ENCODE measurements at regions not wholly inside any gene's neighbourhood (a gene's known extent, or its start where the extent isn't known, plus 50 kb on each side); places are given as distances from the start of the nearest gene placed in this dataset.

DNA sequence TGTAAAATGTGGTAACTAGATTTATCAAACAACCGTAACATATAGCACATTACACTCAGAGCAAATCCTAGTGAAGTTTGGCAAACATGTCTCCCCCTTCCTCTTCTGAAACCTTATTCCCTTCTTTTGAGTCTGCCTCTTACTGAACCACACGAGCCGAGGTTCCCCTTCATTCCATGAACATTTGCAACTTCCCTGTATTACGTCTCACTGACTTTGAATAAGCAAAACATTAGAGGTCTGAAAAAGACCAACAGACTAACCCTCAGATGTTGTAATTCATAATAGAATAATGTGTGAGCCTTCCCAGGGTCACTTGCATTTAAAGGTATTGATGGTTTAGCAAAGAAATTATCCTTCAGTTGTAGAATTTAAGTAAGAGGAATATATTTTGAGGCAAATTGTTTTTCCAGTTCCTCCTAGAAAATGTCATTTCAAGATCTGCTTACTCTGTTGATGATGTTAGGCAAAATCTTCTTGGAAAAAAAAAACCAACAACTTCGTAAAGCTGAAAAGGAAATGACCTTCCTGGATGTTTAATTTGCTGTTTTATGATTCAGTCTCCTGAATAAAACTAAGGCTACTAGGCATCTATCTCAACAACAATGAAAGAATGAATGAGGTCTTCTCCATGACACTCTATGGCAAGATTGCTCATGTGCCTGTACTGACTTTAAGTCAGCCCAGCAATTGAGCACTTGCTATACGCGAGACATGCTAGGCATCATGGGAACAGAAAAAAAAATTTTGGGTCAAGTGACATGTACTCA, 296.9 kb upstream of the NECTIN3 start:
- DNase-seq: no peak

GRCh38 chr3:110779581-110779980, 292.0 kb upstream of the NECTIN3 start:
- no peak overlapping the region for H3K27ac Mint-ChIP-seq
- H3K36me3 Mint-ChIP-seq (ENCODE audit: low read depth): no peaks in the 10 kb centered on the region
- no peak for DNase-seq
- intact Hi-C loops (cut with micrococcal nuclease): no loop called here
- no peaks in the 10 kb centered on the region for H3K27me3 Mint-ChIP-seq
- no peak overlapping the region for H3K4me3 Mint-ChIP-seq
- no peaks in the 10 kb centered on the region for H3K4me1 Mint-ChIP-seq
- no peaks in the 10 kb centered on the region for H3K9me3 Mint-ChIP-seq

More for the DNA sequence above, 296.9 kb upstream of the NECTIN3 start:
- Mint-ChIP-seq H3K27me3 (peaks cover 2% of the 10 kb centered on the region), H3K27ac (no peak overlapping the region), H3K36me3 (ENCODE audit: low read depth) (no peaks in the 10 kb centered on the region), H3K4me1 (no peaks in the 10 kb centered on the region), H3K4me3 (no peak overlapping the region), H3K9me3 (no peaks in the 10 kb centered on the region)
- intact Hi-C loops (cut with micrococcal nuclease): no loop called here

- H3K4me1 Mint-ChIP-seq: no peaks in the 10 kb centered on the region
- DNase-seq: no peak
- intact Hi-C loops (cut with micrococcal nuclease): no loop called here
- no peaks in the 10 kb centered on the region for H3K36me3 Mint-ChIP-seq (ENCODE audit: low read depth)
- H3K27me3 Mint-ChIP-seq: peaks cover 5% of the 10 kb centered on the region
- no peaks in the 10 kb centered on the region for H3K9me3 Mint-ChIP-seq
- H3K4me3 Mint-ChIP-seq: no peak overlapping the region
- H3K27ac Mint-ChIP-seq: no peak overlapping the region
These were observed 288.1 kb upstream of the NECTIN3 start for GRCh38 chr3:110783541-110783940.

- DNase-seq: no peak
- intact Hi-C loops (cut with micrococcal nuclease): no loop called here
- Mint-ChIP-seq H3K27me3 (peaks cover 8% of the 10 kb centered on the region), H3K9me3 (no peaks in the 10 kb centered on the region), H3K4me1 (no peaks in the 10 kb centered on the region), H3K27ac (no peak overlapping the region), H3K36me3 (ENCODE audit: low read depth) (no peaks in the 10 kb centered on the region), H3K4me3 (no peak overlapping the region)
These were observed 282.8 kb upstream of the NECTIN3 start for GRCh38 chr3:110788794-110789193.

DNA sequence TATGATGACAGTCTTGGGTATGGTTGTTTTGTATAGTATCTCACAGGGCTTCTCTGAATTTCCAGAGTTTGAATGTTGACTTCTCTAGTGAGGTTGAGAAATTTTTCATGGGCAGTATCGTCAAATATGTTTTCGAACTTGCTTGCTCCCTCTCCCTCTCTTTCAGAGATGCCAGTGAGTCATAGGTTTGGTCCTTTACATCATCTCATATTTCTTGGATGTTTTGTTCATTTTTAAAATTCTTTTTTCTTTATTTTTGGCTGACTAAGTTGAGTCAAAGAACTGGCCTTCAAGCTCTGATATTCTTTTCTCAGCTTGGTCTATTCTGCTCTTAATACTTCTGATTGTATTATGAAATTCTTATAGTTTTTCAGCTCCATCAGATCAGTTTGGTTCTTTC, 282.3 kb upstream of the NECTIN3 start:
- no peaks in the 10 kb centered on the region for H3K36me3 Mint-ChIP-seq (ENCODE audit: low read depth)
- peaks cover 8% of the 10 kb centered on the region for H3K27me3 Mint-ChIP-seq
- H3K4me3 Mint-ChIP-seq: no peak overlapping the region
- H3K27ac Mint-ChIP-seq: no peak overlapping the region
- H3K9me3 Mint-ChIP-seq: no peaks in the 10 kb centered on the region
- intact Hi-C loops (cut with micrococcal nuclease): no loop called here
- no peaks in the 10 kb centered on the region for H3K4me1 Mint-ChIP-seq
- DNase-seq: no peak

DNA sequence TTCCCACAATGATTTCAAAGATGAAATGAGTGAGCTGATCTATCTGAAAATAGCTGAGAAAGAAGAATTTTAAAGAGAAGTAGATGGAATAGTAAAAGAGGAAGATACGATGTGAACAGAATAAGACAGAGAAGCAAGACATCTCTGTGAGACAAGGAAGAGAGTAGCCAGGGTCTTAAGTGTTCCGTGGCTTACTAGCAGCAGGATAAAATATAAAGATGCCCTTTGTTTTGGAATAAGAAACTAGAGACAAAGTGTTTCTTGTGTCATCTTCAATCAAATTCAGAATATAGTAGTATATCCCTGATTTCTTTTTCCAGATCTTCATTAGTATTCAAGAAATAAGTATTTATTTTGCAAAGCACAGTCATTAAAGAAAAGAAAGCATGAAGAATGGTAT, 281.0 kb upstream of the NECTIN3 start:
- DNase-seq: no peak
- Mint-ChIP-seq H3K27me3 (peaks cover 8% of the 10 kb centered on the region), H3K4me3 (no peak overlapping the region), H3K4me1 (no peaks in the 10 kb centered on the region), H3K36me3 (ENCODE audit: low read depth) (no peaks in the 10 kb centered on the region), H3K9me3 (no peaks in the 10 kb centered on the region), H3K27ac (no peak overlapping the region)
- intact Hi-C loops (cut with micrococcal nuclease): no loop called here

DNA sequence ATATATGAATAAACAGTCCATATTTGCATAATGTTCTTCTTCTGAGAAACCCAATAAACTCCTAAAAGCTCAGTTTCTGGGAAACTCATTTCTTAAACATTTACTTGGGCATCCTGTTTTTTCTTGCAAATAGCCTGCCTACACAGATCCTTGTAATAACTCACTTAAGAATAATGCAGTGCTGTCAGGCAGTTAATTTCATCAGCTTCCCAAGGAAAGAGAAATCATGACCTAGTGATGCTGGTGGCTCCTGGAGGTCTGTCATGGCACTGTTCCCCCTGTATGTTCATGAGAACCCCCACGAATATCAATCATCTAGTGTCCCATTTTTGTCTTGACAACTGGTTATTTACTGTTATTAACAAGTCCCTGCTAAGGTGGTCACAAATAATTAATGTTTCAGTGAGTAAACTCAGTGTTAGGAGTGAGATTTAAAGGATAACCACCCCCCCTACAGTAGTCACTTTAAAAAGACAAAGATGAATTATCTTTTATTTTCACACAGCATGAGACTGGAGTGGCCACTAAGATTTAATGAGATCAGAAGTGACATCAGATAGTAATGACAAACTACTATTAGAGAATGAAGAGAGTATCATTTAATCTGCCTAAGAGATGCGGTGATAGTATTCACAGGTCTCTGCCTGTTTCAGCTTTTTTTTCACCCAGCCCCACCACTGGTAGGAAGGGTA, 279.5 kb upstream of the NECTIN3 start:
- peaks cover 8% of the 10 kb centered on the region for H3K27me3 Mint-ChIP-seq
- H3K9me3 Mint-ChIP-seq: no peaks in the 10 kb centered on the region
- no peaks in the 10 kb centered on the region for H3K4me1 Mint-ChIP-seq
- H3K27ac Mint-ChIP-seq: no peak overlapping the region
- DNase-seq: no peak
- intact Hi-C loops (cut with micrococcal nuclease): no loop called here
- H3K4me3 Mint-ChIP-seq: no peak overlapping the region
- no peaks in the 10 kb centered on the region for H3K36me3 Mint-ChIP-seq (ENCODE audit: low read depth)

DNA sequence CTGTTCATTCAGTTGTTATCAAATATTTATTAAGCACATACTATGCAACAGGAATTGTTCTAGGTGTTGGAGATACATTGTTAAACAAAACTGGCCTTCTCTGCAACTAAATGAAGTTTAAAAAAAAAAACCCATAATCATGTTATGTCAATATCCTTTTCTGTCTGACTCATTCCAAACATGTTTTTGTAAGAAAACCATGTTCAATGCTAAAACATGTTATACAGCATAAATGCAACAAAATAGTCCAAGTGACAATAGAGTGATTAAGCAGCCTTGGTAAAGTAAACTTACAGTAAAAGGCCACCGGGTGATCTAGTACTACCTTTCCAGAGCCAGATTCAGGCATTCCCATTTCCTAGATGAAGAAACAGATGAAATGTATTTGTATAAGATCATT, 278.0 kb upstream of the NECTIN3 start:
- intact Hi-C loops (cut with micrococcal nuclease): no loop called here
- H3K4me1 Mint-ChIP-seq: no peaks in the 10 kb centered on the region
- no peak for DNase-seq
- H3K27me3 Mint-ChIP-seq: peaks cover 2% of the 10 kb centered on the region
- H3K36me3 Mint-ChIP-seq (ENCODE audit: low read depth): no peaks in the 10 kb centered on the region
- H3K27ac Mint-ChIP-seq: no peak overlapping the region
- H3K4me3 Mint-ChIP-seq: no peak overlapping the region
- H3K9me3 Mint-ChIP-seq: no peaks in the 10 kb centered on the region

- no peaks in the 10 kb centered on the region for H3K4me1 Mint-ChIP-seq
- no peak overlapping the region for H3K27ac Mint-ChIP-seq
- H3K4me3 Mint-ChIP-seq: no peak overlapping the region
- no peaks in the 10 kb centered on the region for H3K27me3 Mint-ChIP-seq
- intact Hi-C loops (cut with micrococcal nuclease): no loop called here
- no peaks in the 10 kb centered on the region for H3K9me3 Mint-ChIP-seq
- DNase-seq: no peak
- no peaks in the 10 kb centered on the region for H3K36me3 Mint-ChIP-seq (ENCODE audit: low read depth)
These were observed 276.5 kb upstream of the NECTIN3 start for GRCh38 chr3:110795163-110795562.

DNA sequence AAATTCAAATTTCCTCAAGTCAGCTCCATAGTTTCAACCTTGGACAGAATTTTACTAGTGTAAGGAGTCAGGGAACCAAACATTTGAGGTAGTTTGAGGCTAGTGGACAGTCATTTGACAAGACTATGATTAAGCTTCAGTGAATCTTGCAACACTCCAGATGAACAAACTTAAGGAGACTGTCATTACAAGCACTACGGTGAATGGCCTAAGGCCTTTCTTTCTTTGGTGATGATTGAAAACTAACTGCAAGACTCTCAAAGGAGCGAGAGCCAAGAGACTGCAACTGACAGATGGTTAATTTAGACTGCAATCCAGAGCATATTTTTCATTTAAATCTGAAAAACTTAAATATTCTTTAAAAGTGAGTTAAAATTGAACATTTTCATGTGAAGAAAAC, 272.3 kb upstream of the NECTIN3 start:
- DNase-seq: no peak
- intact Hi-C loops (cut with micrococcal nuclease): no loop called here
- no peak overlapping the region for H3K27ac Mint-ChIP-seq
- H3K36me3 Mint-ChIP-seq (ENCODE audit: low read depth): no peaks in the 10 kb centered on the region
- H3K4me1 Mint-ChIP-seq: no peaks in the 10 kb centered on the region
- no peak overlapping the region for H3K4me3 Mint-ChIP-seq
- no peaks in the 10 kb centered on the region for H3K27me3 Mint-ChIP-seq
- H3K9me3 Mint-ChIP-seq: no peaks in the 10 kb centered on the region

DNA sequence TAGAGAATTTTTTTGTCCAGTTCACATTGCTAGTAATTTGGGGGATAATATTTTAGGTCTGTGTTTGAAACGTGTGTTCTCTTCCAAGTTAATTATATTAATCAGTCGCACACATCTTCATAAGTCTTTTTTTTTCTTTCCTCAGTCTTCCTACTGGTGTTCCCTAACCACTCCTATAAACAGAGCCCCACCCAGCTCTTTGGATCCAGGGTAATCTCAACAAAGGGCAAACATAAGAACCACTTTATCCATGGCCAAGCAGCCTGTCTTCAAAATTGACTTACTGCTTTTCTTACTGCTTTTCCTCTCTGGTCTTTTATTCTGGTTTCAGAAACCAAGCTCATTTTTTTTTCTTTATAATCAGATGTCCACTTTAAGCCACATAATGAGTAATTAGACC, 266.8 kb upstream of the NECTIN3 start:
- Mint-ChIP-seq H3K36me3 (ENCODE audit: low read depth) (no peaks in the 10 kb centered on the region), H3K4me3 (no peak overlapping the region), H3K27me3 (peaks cover 5% of the 10 kb centered on the region), H3K9me3 (no peaks in the 10 kb centered on the region), H3K4me1 (no peaks in the 10 kb centered on the region), H3K27ac (no peak overlapping the region)
- DNase-seq: no peak
- intact Hi-C loops (cut with micrococcal nuclease): no loop called here

DNA sequence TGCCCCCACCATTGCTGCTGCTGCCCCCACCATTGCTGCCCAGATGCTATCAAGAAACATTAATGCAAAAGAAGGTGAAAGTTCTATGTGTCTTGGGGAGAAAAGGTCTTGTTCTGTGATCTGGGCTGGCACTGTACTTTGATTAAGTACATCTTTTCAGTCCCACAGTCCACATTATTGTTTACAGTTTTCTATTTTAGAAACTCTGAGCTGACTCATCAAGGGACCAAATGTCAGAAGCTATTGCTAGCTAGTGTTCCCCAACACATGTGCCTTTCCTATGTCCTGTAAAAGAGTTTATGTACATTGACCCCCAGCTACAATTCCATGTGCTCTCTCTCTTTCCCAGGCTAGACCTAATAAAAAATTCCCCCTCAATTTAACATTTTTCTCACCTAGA, 264.7 kb upstream of the NECTIN3 start:
- no peak for DNase-seq
- intact Hi-C loops (cut with micrococcal nuclease): no loop called here
- H3K27me3 Mint-ChIP-seq: peaks cover 14% of the 10 kb centered on the region
- H3K9me3 Mint-ChIP-seq: no peaks in the 10 kb centered on the region
- no peaks in the 10 kb centered on the region for H3K4me1 Mint-ChIP-seq
- H3K27ac Mint-ChIP-seq: no peak overlapping the region
- peaks cover 1% of the 10 kb centered on the region for H3K36me3 Mint-ChIP-seq (ENCODE audit: low read depth)
- no peak overlapping the region for H3K4me3 Mint-ChIP-seq

- Mint-ChIP-seq H3K36me3 (ENCODE audit: low read depth) (peaks cover 1% of the 10 kb centered on the region), H3K27ac (no peak overlapping the region), H3K4me3 (no peak overlapping the region), H3K27me3 (peaks cover 21% of the 10 kb centered on the region), H3K4me1 (no peaks in the 10 kb centered on the region), H3K9me3 (no peaks in the 10 kb centered on the region)
- DNase-seq: no peak
- intact Hi-C loops (cut with micrococcal nuclease): no loop called here
These were observed 263.0 kb upstream of the NECTIN3 start for GRCh38 chr3:110808630-110809029.

GRCh38 chr3:110810356-110810755, 261.3 kb upstream of the NECTIN3 start:
- Mint-ChIP-seq H3K27me3 (peaks cover 21% of the 10 kb centered on the region), H3K36me3 (ENCODE audit: low read depth) (peaks cover 1% of the 10 kb centered on the region), H3K4me3 (no peak overlapping the region), H3K4me1 (peaks cover 10% of the 10 kb centered on the region), H3K9me3 (no peaks in the 10 kb centered on the region), H3K27ac (no peak overlapping the region)
- intact Hi-C loops (cut with micrococcal nuclease): loop anchor here (5.0 to 10.0 kb wide), 4 partner anchors 262 to 804 kb away; partner anchors contain the start of gene NECTIN3
- no peak for DNase-seq
